ENCODE measurements at regions not wholly inside any gene's neighbourhood (a gene's known extent, or its start where the extent isn't known, plus 50 kb on each side); places are given as distances from the start of the nearest gene placed in this dataset.

- FAIRE-seq, result no peak
- no peak overlapping the region for H3K9ac ChIP-seq (ENCODE audit: low read length in 3 of 3)
- no peaks in the 10 kb centered on the region for H3K9me3 ChIP-seq (ENCODE audit: control insufficient read depth in 2 of 3, insufficient read depth in 1 of 3, low read length in 3 of 3)
- H3K4me3 ChIP-seq (ENCODE audit: low read length in 3 of 3), result no peak overlapping the region
- no peaks in the 10 kb centered on the region for H3K27me3 ChIP-seq (ENCODE audit: control insufficient read depth, insufficient read depth, low read length)
- H3K27ac ChIP-seq (ENCODE audit: low read depth in 2 of 2, low read length in 2 of 2), result no peak overlapping the region
- intact Hi-C loops (cut with DNase I), result no loop called here
- no peak for DNase-seq
- TF ChIP-seq CTCF (IDR thresholded peaks at IDR 0.05; ENCODE audit: borderline replicate concordance, extremely low read depth, insufficient read depth), result no peak
- no peaks in the 10 kb centered on the region for H3K4me1 ChIP-seq (ENCODE audit: control insufficient read depth in 2 of 3, insufficient read depth in 2 of 3, low read depth in 1 of 3, low read length in 3 of 3)
- no peaks in the 10 kb centered on the region for H3K36me3 ChIP-seq (ENCODE audit: control insufficient read depth in 2 of 3, insufficient read depth in 3 of 3, low read length in 3 of 3)
These were observed 616.8 kb upstream of the VRK2 start for GRCh38 chr2:57429831-57430230.

- FAIRE-seq, result no peak
- intact Hi-C loops (cut with DNase I), result no loop called here
- no peaks in the 10 kb centered on the region for H3K36me3 ChIP-seq (ENCODE audit: control insufficient read depth in 2 of 3, insufficient read depth in 3 of 3, low read length in 3 of 3)
These were observed 614.1 kb upstream of the VRK2 start for GRCh38 chr2:57432528-57432927.

GRCh38 chr2:57434441-57434840 is 612.2 kb upstream of the VRK2 start:
- FAIRE-seq, result no peak
- no peaks in the 10 kb centered on the region for H3K4me1 ChIP-seq (ENCODE audit: control insufficient read depth in 2 of 3, insufficient read depth in 2 of 3, low read depth in 1 of 3, low read length in 3 of 3)
- intact Hi-C loops (cut with DNase I), result no loop called here

More at GRCh38 chr2:57432528-57432927, 614.1 kb upstream of the VRK2 start:
- Histone ChIP-seq H3K4me3 (ENCODE audit: low read length in 3 of 3) (no peak overlapping the region), H3K9ac (ENCODE audit: low read length in 3 of 3) (no peak overlapping the region), H3K27me3 (ENCODE audit: control insufficient read depth, insufficient read depth, low read length) (no peaks in the 10 kb centered on the region), H3K27ac (ENCODE audit: low read depth in 2 of 2, low read length in 2 of 2) (no peak overlapping the region), H3K9me3 (ENCODE audit: control insufficient read depth in 2 of 3, insufficient read depth in 1 of 3, low read length in 3 of 3) (no peaks in the 10 kb centered on the region), H3K4me1 (ENCODE audit: control insufficient read depth in 2 of 3, insufficient read depth in 2 of 3, low read depth in 1 of 3, low read length in 3 of 3) (no peaks in the 10 kb centered on the region)
- TF ChIP-seq CTCF (IDR thresholded peaks at IDR 0.05; ENCODE audit: borderline replicate concordance, extremely low read depth, insufficient read depth), result no peak
- no peak for DNase-seq

More at GRCh38 chr2:57434441-57434840, 612.2 kb upstream of the VRK2 start:
- DNase-seq, result no peak
- Histone ChIP-seq H3K9me3 (ENCODE audit: control insufficient read depth in 2 of 3, insufficient read depth in 1 of 3, low read length in 3 of 3) (no peaks in the 10 kb centered on the region), H3K27ac (ENCODE audit: low read depth in 2 of 2, low read length in 2 of 2) (no peak overlapping the region), H3K9ac (ENCODE audit: low read length in 3 of 3) (no peak overlapping the region), H3K27me3 (ENCODE audit: control insufficient read depth, insufficient read depth, low read length) (no peaks in the 10 kb centered on the region), H3K4me3 (ENCODE audit: low read length in 3 of 3) (no peak overlapping the region), H3K36me3 (ENCODE audit: control insufficient read depth in 2 of 3, insufficient read depth in 3 of 3, low read length in 3 of 3) (no peaks in the 10 kb centered on the region)
- TF ChIP-seq CTCF (IDR thresholded peaks at IDR 0.05; ENCODE audit: borderline replicate concordance, extremely low read depth, insufficient read depth), result no peak

Data from kidney (tissue), 13 donors.